ENCODE measurements at regions not wholly inside any gene's neighbourhood (a gene's known extent, or its start where the extent isn't known, plus 50 kb on each side); places are given as distances from the start of the nearest gene placed in this dataset.

DNA sequence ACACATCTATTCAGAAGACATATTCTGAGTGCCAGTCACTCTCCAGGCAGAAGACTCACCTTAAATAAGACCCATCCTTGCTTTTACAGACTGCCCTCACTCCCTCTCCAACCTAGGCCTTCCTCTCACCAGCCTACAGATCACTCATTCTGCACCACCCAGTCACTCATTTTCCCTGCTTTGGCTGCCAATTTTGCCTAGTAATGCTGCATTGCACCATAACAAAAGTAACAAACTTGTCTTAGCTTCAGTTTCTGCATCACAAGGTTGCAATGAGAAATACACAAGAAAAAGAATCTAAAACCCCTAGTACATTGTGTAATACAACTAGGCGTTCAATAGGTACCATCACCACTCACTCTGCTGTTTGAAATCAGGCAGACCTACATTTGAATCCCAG lies 292.4 kb downstream of the PLPP3 start:
- H3K4me3 ChIP-seq (ENCODE audit: low read depth, low read length) = no peak overlapping the region
- DNase-seq (ENCODE audit: low read depth) = no peak
- in situ Hi-C loops (cut with HindIII; ENCODE audit: low sequenced_read_pairs) = no loop called here
- no peak for TF ChIP-seq CTCF (IDR thresholded peaks at IDR 0.05; ENCODE audit: low read depth, low read length, missing control alignments)

GRCh38 chr1:56286506-56286905 lies 292.9 kb downstream of the PLPP3 start:
- no peak overlapping the region for H3K4me3 ChIP-seq (ENCODE audit: low read depth, low read length)
- DNase-seq (ENCODE audit: low read depth) = no peak
- in situ Hi-C loops (cut with HindIII; ENCODE audit: low sequenced_read_pairs) = no loop called here
- no peak for TF ChIP-seq CTCF (IDR thresholded peaks at IDR 0.05; ENCODE audit: low read depth, low read length, missing control alignments)

DNA sequence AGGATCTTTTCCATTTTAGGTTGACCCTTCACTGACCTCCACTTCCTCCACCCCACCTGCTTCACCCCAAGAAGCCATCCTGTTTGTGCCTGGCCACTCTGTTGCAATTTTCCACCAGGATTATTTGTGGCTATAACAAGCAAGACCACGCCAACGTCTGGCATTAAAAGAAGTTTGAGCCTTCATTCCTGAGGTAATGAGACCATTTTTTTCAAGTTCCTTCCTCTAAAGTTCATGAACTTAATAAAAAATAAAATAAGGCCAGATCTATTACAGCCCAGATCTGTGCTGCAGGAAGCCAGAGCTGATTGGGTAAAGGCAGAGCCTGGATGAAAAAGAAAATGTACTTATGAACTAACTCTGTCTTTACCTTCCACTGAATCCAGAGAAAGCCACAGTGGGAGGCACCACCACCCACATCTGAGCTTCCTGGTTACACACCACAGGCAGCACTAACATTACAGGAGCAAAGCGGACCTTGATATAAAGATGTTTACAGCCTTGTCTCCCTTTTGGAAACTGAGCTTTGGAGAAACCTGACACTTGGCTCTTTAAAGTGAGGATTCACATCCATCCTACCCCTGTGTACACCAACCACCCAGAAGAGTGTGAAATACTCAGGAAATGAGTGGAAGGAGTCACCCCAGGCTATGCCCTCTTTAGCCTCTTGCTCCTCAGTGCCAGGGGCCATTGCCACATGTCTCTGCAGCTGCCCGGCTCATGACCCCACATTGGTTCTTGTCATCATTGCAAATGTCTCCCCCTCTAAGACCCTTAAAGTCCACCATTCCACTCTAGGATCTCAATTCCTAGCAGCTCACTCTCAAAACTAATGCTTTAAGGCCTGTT lies 293.6 kb downstream of the PLPP3 start:
- peak; percentile 22 for DNase-seq (ENCODE audit: low read depth)

GRCh38 chr1:56284928-56285327 lies 294.4 kb downstream of the PLPP3 start:
- in situ Hi-C loops (cut with HindIII; ENCODE audit: low sequenced_read_pairs) = no loop called here
- DNase-seq (ENCODE audit: low read depth) = peak; percentile 80
- H3K4me3 ChIP-seq (ENCODE audit: low read depth, low read length) = no peak overlapping the region
- no peak for TF ChIP-seq CTCF (IDR thresholded peaks at IDR 0.05; ENCODE audit: low read depth, low read length, missing control alignments)

More for the DNA sequence above, 293.6 kb downstream of the PLPP3 start:
- in situ Hi-C loops (cut with HindIII; ENCODE audit: low sequenced_read_pairs) = no loop called here
- H3K4me3 ChIP-seq (ENCODE audit: low read depth, low read length) = no peak overlapping the region
- no peak for TF ChIP-seq CTCF (IDR thresholded peaks at IDR 0.05; ENCODE audit: low read depth, low read length, missing control alignments)

- H3K4me3 ChIP-seq (ENCODE audit: low read depth, low read length) = no peak overlapping the region
- DNase-seq (ENCODE audit: low read depth) = no peak
- in situ Hi-C loops (cut with HindIII; ENCODE audit: low sequenced_read_pairs) = no loop called here
- TF ChIP-seq CTCF (IDR thresholded peaks at IDR 0.05; ENCODE audit: low read depth, low read length, missing control alignments) = no peak
Measured at GRCh38 chr1:56278061-56278460, 301.3 kb downstream of the PLPP3 start.

DNA sequence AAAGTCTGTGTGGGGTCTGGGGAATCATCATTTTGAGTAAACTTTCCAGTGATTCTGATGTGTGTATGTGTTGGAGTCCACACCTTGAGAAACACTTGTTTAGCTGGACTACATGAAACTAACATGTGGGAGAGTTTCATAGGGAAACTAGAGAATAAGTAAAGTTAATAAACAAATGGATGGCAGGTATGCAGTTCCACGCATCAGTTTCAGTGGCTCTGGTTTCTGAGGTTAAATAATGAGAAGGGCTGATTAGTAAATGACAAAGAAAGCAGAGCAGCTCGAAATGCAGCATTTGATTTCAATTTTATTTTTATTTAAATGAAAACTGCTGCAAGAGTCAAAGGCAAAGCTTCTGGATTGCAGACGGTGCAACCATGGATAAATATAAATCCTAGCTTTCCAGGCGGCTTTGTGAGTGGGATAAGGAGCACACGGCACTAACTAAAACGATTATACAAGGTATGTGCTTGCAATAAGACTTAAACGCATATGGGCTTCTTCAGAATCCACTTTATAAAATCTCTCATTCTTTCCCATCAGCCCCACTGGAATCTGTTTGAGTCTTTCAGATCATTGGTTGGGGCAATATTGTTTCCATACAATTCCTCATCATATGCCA lies 310.7 kb downstream of the PLPP3 start:
- no peak for TF ChIP-seq CTCF (IDR thresholded peaks at IDR 0.05; ENCODE audit: low read depth, low read length, missing control alignments)
- in situ Hi-C loops (cut with HindIII; ENCODE audit: low sequenced_read_pairs) = no loop called here
- no peak overlapping the region for H3K4me3 ChIP-seq (ENCODE audit: low read depth, low read length)
- no peak for DNase-seq (ENCODE audit: low read depth)

Measured in astrocyte of the cerebellum (primary cell).